Keratinocyte (primary cell): ENCODE measurements at regions not wholly inside any gene's neighbourhood (a gene's known extent, or its start where the extent isn't known, plus 50 kb on each side); places are given as distances from the start of the nearest gene placed in this dataset.

Experiments used
- DNase-seq: peaks from one replicate; pipeline ENCODE4 v3.0.0-alpha.2; 2011; ENCODE audit warnings: low read depth, missing footprints, low spot score
- FAIRE-seq: peaks from 2 replicates; lab custom pipeline; 2011; peaks lifted over from hg19 to GRCh38; lab: Jason Lieb, UNC
- H2AFZ ChIP-seq: 2 replicates; pipeline ENCODE4 v1.6.0; 2012; ENCODE audit warnings: low read length, control low read depth, inconsistent platforms; ENCODE audit not compliant: control insufficient read depth
- H3K27ac ChIP-seq: 2 replicates; pipeline ENCODE4 v1.5.1; 2011; ENCODE audit warnings: low read length; ENCODE audit not compliant: control insufficient read depth, insufficient read depth
- H3K27me3 ChIP-seq: 3 replicates; pipeline ENCODE4 v1.6.0; 2011; ENCODE audit warnings: low read length; ENCODE audit not compliant: control insufficient read depth, insufficient read depth; ENCODE audit errors: extremely low read depth
- H3K36me3 ChIP-seq, 2 experiments: 2 replicates in 1 of 2; 3 replicates in 1 of 2; pipeline ENCODE4 v1.5.1; 2011; ENCODE audit warnings: low read length in 2 of 2, mild to moderate bottlenecking in 1 of 2; ENCODE audit not compliant: control insufficient read depth in 2 of 2, insufficient read depth in 2 of 2; ENCODE audit errors: extremely low read depth in 1 of 2
- H3K4me1 ChIP-seq: 3 replicates; pipeline ENCODE4 v1.5.1; 2011; ENCODE audit warnings: low read length; ENCODE audit not compliant: control insufficient read depth, insufficient read depth; ENCODE audit errors: extremely low read depth
- H3K4me2 ChIP-seq: 3 replicates; pipeline ENCODE4 v1.6.0; 2011; ENCODE audit warnings: low read depth, low read length; ENCODE audit not compliant: control insufficient read depth, insufficient read depth; ENCODE audit errors: extremely low read depth
- H3K4me3 ChIP-seq, 3 experiments: fragments of 200-600 bp in 1 of 3; sonication (generic) in 1 of 3; 2 replicates in 2 of 3; 3 replicates in 1 of 3; pipeline ENCODE4 v1.5.1; 2011 to 2016; ENCODE audit warnings: low read length in 3 of 3, mild to moderate bottlenecking in 3 of 3, control low read depth in 2 of 3, inconsistent platforms in 1 of 3, low read depth in 1 of 3, mixed read lengths in 1 of 3, mixed run types in 1 of 3, moderate library complexity in 1 of 3; ENCODE audit not compliant: control insufficient read depth in 2 of 3, insufficient read depth in 2 of 3; ENCODE audit errors: extremely low read depth in 1 of 3
- H3K79me2 ChIP-seq: 2 replicates; pipeline ENCODE4 v1.6.0; 2012; ENCODE audit warnings: low read length; ENCODE audit not compliant: control insufficient read depth, insufficient read depth
- H3K9ac ChIP-seq: 3 replicates; pipeline ENCODE4 v1.6.0; 2011; ENCODE audit warnings: low read length; ENCODE audit not compliant: control insufficient read depth, insufficient read depth; ENCODE audit errors: extremely low read depth
- H3K9me1 ChIP-seq: 3 replicates; pipeline ENCODE4 v1.6.0; 2011; ENCODE audit warnings: low read length; ENCODE audit not compliant: control insufficient read depth, insufficient read depth; ENCODE audit errors: extremely low read depth
- H3K9me3 ChIP-seq: 2 replicates; pipeline ENCODE4 v1.5.1; 2012; ENCODE audit warnings: low read depth, low read length; ENCODE audit not compliant: control insufficient read depth
- H4K20me1 ChIP-seq: 3 replicates; pipeline ENCODE4 v1.6.0; 2011; ENCODE audit warnings: low read length; ENCODE audit not compliant: control insufficient read depth, insufficient read depth; ENCODE audit errors: extremely low read depth
- EZH2 ChIP-seq: IDR thresholded peaks from one replicate; pipeline ENCODE4 v1.6.1; 2012; ENCODE audit warnings: inconsistent platforms, mild to moderate bottlenecking, low read length, moderate library complexity
- dilution Hi-C: fragments of 300-500 bp; cut with MboI; formaldehyde crosslinking; loops from one replicate; pipeline ENCODE4 v1.7.0; 2020; ENCODE audit warnings: low sequenced_read_pairs; ENCODE audit not compliant: extremely low pct_ligation_motif_present
- TF ChIP-seq, protein P1 (sequence below), 3 experiments: IDR thresholded peaks in 1 of 3; conservative IDR thresholded peaks in 1 of 3; optimal IDR thresholded peaks in 1 of 3; 2 replicates in 2 of 3; 3 replicates in 1 of 3; pipeline versions ENCODE3 to v1.5.1; 2011; ENCODE audit warnings: low read length in 3 of 3, mild to moderate bottlenecking in 3 of 3, moderate library complexity in 2 of 3, control low read depth in 1 of 3, inconsistent platforms in 1 of 3; ENCODE audit not compliant: insufficient read depth in 2 of 3; ENCODE audit errors: extremely low read depth in 1 of 3

DNA sequence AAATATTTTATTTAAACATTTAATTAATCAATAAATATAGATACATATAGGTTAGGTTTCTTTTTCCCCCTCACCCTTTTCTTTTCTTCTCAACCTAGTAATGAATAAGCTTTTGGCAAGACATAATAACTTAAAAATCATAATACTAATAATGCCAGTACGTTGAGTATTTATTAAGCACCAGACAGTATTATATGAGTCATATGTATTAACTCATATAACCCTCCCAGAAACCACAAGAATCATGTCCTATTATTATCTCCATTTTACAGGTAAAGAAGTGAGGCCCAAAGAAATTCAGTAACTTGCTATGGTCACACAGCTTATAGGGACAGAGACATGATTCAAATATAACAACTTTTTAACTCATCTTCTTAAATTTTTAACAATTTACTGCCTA, 834.5 kb upstream of the ADGRL2 start:
- Histone ChIP-seq H3K9ac (no peak overlapping the region), H3K36me3 (no peaks in the 10 kb centered on the region), H3K4me1 (no peaks in the 10 kb centered on the region), H4K20me1 (no peaks in the 10 kb centered on the region), H3K9me3 (no peaks in the 10 kb centered on the region), H3K4me2 (no peak overlapping the region), H2AFZ (no peak overlapping the region), H3K27me3 (no peaks in the 10 kb centered on the region), H3K9me1 (no peaks in the 10 kb centered on the region), H3K27ac (no peak overlapping the region), H3K4me3 (no peak overlapping the region), H3K79me2 (no peaks in the 10 kb centered on the region)
- no peak for DNase-seq
- TF ChIP-seq, protein P1, sequence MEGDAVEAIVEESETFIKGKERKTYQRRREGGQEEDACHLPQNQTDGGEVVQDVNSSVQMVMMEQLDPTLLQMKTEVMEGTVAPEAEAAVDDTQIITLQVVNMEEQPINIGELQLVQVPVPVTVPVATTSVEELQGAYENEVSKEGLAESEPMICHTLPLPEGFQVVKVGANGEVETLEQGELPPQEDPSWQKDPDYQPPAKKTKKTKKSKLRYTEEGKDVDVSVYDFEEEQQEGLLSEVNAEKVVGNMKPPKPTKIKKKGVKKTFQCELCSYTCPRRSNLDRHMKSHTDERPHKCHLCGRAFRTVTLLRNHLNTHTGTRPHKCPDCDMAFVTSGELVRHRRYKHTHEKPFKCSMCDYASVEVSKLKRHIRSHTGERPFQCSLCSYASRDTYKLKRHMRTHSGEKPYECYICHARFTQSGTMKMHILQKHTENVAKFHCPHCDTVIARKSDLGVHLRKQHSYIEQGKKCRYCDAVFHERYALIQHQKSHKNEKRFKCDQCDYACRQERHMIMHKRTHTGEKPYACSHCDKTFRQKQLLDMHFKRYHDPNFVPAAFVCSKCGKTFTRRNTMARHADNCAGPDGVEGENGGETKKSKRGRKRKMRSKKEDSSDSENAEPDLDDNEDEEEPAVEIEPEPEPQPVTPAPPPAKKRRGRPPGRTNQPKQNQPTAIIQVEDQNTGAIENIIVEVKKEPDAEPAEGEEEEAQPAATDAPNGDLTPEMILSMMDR (optimal IDR thresholded peaks at IDR 0.05 in 1 of 3, IDR thresholded peaks at IDR 0.05 in 1 of 3, conservative IDR thresholded peaks at IDR 0.05 in 1 of 3; ENCODE audit: extremely low read depth in 1 of 3, insufficient read depth in 2 of 3, low read length in 3 of 3): no peak
- no peak for TF ChIP-seq EZH2
- dilution Hi-C loops: no loop called here
- no peak for FAIRE-seq

DNA sequence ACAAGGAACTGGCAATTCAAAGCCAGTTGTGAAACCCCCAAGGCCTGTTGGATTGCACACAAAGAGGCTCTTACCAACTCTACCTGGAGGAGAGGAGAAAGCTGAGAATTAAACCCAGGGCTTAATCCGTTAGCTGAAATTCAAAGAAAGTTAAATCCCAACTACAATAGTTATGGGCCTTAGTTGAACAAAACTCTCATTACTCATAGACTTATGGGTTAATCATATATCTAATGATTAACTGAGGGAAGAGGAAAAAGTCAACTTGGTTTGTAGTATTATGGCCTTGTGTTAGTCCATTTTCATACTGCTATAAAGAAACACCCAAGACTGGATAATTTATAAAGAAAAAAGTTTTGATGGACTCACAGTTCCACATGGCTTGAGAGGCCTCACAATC, 838.2 kb upstream of the ADGRL2 start:
- dilution Hi-C loops: no loop called here
- Histone ChIP-seq H3K4me2 (no peak overlapping the region), H4K20me1 (no peaks in the 10 kb centered on the region), H3K36me3 (no peaks in the 10 kb centered on the region), H3K9me3 (no peaks in the 10 kb centered on the region), H3K79me2 (no peaks in the 10 kb centered on the region), H3K9ac (no peak overlapping the region), H3K9me1 (no peaks in the 10 kb centered on the region), H3K27me3 (no peaks in the 10 kb centered on the region), H2AFZ (no peak overlapping the region), H3K27ac (no peak overlapping the region), H3K4me1 (no peaks in the 10 kb centered on the region), H3K4me3 (no peak overlapping the region)
- TF ChIP-seq, protein P1 (optimal IDR thresholded peaks at IDR 0.05 in 1 of 3, IDR thresholded peaks at IDR 0.05 in 1 of 3, conservative IDR thresholded peaks at IDR 0.05 in 1 of 3; ENCODE audit: extremely low read depth in 1 of 3, insufficient read depth in 2 of 3, low read length in 3 of 3): no peak
- TF ChIP-seq EZH2: no peak
- DNase-seq (no peak), FAIRE-seq (no peak)
